Ishikawa (cell line): ENCODE measurements at regions not wholly inside any gene's neighbourhood (a gene's known extent, or its start where the extent isn't known, plus 50 kb on each side); places are given as distances from the start of the nearest gene placed in this dataset.

Source experiments
- CEBPB ChIP-seq: IDR thresholded peaks from 2 replicates; pipeline ENCODE4 v1.6.1; 2012
- CREB1 ChIP-seq: IDR thresholded peaks from 2 replicates; pipeline ENCODE4 v1.6.1; 2012; ENCODE audit warnings: low read depth
- EGR1 ChIP-seq: IDR thresholded peaks from 2 replicates; pipeline ENCODE4 v1.6.1; 2012
- EP300 ChIP-seq: IDR thresholded peaks from 2 replicates; pipeline ENCODE4 v1.6.1; 2012; ENCODE audit warnings: borderline replicate concordance
- FOXM1 ChIP-seq: IDR thresholded peaks from 2 replicates; pipeline ENCODE4 v1.6.1; 2012; ENCODE audit warnings: low read depth, borderline replicate concordance
- MAX ChIP-seq: IDR thresholded peaks from 2 replicates; pipeline ENCODE4 v1.6.1; 2012
- NFIC ChIP-seq: IDR thresholded peaks from 2 replicates; pipeline ENCODE4 v1.6.1; 2012
- RAD21 ChIP-seq: IDR thresholded peaks from 2 replicates; pipeline ENCODE4 v1.6.1; 2012; ENCODE audit warnings: low read depth
- REST ChIP-seq: IDR thresholded peaks from 2 replicates; pipeline ENCODE4 v1.6.1; 2012; ENCODE audit warnings: low read depth, mild to moderate bottlenecking
- TAF1 ChIP-seq: IDR thresholded peaks from 2 replicates; pipeline ENCODE4 v1.6.1; 2012; ENCODE audit warnings: low read depth, mild to moderate bottlenecking
- TCF12 ChIP-seq: IDR thresholded peaks from 2 replicates; pipeline ENCODE4 v1.6.1; 2012; ENCODE audit warnings: low read depth
- TEAD4 ChIP-seq: IDR thresholded peaks from 2 replicates; pipeline ENCODE4 v1.6.1; 2012
- USF1 ChIP-seq: IDR thresholded peaks from 2 replicates; pipeline ENCODE4 v1.6.1; 2012
- YY1 ChIP-seq: IDR thresholded peaks from 2 replicates; pipeline ENCODE4 v1.6.1; 2012; ENCODE audit warnings: low read depth
- ZBTB7A ChIP-seq: IDR thresholded peaks from 2 replicates; pipeline ENCODE4 v1.6.1; 2012; ENCODE audit warnings: low read depth

GRCh38 chr5:143606043-143606752, 202.7 kb upstream of the NR3C1 start:
- TF ChIP-seq YY1 = no peak
- TF ChIP-seq CREB1 = no peak
- TF ChIP-seq CEBPB = no peak
- TF ChIP-seq FOXM1 = no peak
- no peak for TF ChIP-seq USF1

DNA sequence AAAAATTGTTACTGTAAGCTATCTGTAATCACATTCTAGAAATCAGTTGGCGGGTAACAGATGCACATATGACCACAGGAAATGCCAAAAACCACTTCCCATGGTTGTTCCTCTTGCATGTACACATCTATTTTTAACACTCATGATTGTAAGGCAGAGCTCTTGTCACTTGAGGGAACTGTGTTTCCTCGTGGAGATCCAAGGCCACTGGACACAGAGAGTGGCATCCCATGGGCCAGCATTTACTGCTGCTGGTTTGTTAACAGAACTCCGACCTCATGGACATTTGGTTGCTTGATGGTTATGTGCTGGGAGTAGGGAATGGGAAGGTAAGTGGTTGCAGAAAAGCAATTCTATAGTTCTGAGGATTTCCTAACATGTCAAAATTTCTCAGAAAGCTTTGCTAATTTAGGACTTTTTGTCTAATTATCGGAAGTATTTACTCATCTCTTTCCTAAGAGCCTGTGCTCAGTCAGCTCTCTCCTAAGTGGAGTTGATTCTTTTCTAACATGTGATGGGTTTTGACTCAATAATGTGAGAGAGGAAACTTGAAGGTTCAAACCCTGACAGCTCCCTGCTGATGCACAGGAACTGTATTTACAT, 202.0 kb upstream of the NR3C1 start:
- TF ChIP-seq EP300 (no peak), USF1 (no peak), NFIC (no peak), REST (no peak), TCF12 (no peak), TAF1 (no peak), RAD21 (no peak), YY1 (no peak), TEAD4 (no peak), MAX (no peak), CEBPB (no peak)

DNA sequence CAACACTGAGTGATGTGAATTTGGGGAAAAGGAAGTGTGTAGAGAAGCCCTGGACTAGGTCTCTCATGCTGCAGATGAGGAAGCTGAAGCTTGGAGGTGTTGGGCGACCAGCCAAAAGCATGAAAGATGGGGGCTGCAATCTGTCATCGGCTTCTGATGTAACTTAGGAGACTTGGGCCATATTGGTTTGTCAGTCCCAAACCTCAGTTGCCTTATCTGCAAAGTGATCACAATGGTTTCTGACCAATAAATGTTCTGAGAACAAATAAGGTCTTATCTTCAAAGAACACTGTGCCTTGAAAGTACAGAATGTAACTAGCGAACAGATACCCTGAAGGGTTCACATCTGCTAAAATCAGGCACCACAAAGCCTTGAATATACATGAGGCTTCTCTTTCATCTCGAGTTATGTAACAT, 198.4 kb upstream of the NR3C1 start:
- no peak for TF ChIP-seq TCF12
- TF ChIP-seq EGR1 = no peak
- TF ChIP-seq CREB1 = no peak
- no peak for TF ChIP-seq YY1
- no peak for TF ChIP-seq EP300
- TF ChIP-seq ZBTB7A = no peak
- no peak for TF ChIP-seq TAF1
- no peak for TF ChIP-seq REST
- TF ChIP-seq TEAD4 = no peak
- TF ChIP-seq USF1 = no peak

GRCh38 chr5:143601357-143601756, 197.9 kb upstream of the NR3C1 start:
- TF ChIP-seq EP300 (no peak), NFIC (no peak), RAD21 (no peak), FOXM1 (no peak), YY1 (no peak), USF1 (no peak), TEAD4 (no peak)

DNA sequence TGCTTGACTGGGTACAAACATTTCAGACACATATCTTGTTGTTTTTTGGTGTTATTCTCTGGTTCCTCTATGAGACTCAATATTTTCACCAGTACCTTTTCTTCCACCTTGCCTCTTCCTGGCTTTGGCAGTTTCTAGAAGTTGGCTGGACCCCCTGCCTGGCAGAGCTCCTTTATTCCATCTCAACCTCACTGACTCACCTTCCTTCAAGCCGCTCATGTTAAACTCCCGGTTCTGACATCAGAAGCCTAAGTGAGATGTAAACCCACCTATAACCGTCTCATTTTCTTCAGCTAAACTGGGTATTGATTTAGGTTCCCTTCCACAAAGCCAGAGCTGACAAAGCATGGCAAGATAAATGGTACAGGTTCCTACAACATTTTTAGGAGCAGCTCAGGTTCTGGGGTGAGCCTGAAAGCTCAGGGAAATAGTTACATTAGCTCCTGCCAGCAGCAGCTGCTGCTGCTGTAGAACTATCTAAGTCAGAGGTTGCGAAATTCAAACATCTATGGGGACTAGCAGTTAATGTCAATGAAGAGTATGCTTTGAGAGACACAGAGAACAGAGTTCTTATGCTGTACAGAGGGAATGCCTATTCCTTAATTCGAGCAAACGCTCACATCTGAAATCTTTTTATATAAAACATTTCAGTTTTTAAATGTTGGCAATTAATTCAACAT, 197.1 kb upstream of the NR3C1 start:
- TF ChIP-seq CEBPB = peak; percentile 45; the same call in 1 of the 2 replicates
- TF ChIP-seq CREB1 = no peak
